HG02852 (cell line): ENCODE measurements at regions not wholly inside any gene's neighbourhood (a gene's known extent, or its start where the extent isn't known, plus 50 kb on each side); places are given as distances from the start of the nearest gene placed in this dataset.
"Not testable (repeated sequence)": the region's sequence is repeated elsewhere in the genome, so short reads cannot be mapped to it uniquely, and the experiment has no call there.

Experiments
- ATAC-seq: cut with Tn5 transposase; IDR thresholded peaks from one replicate; pipeline ENCODE4 v1.9.1; 2021; ENCODE audit warnings: mild to moderate bottlenecking, moderate library complexity; ENCODE audit not compliant: unreplicated experiment

- no peak for ATAC-seq
Observed at GRCh38 chr6:67458265-67458664, 1176.8 kb upstream of the ADGRB3 start.

- no peak for ATAC-seq
Observed at GRCh38 chr6:67451874-67452273, 1183.2 kb upstream of the ADGRB3 start.

- peak; percentile 94 for ATAC-seq
Observed at GRCh38 chr6:67450641-67451040, 1184.4 kb upstream of the ADGRB3 start.

GRCh38 chr6:67449602-67450001 lies 1185.5 kb upstream of the ADGRB3 start:
- ATAC-seq, result no peak

- ATAC-seq, result no peak
Observed at GRCh38 chr6:67433124-67433523, 1202.0 kb upstream of the ADGRB3 start.

GRCh38 chr6:67431076-67431475 lies 1204.0 kb upstream of the ADGRB3 start:
- ATAC-seq, result no peak

- not testable (repeated sequence) for ATAC-seq
Observed at GRCh38 chr6:67426686-67427085, 1208.4 kb upstream of the ADGRB3 start.

GRCh38 chr6:67412035-67412434 lies 1223.0 kb upstream of the ADGRB3 start:
- ATAC-seq, result no peak

GRCh38 chr6:67411036-67411435 lies 1224.0 kb upstream of the ADGRB3 start:
- ATAC-seq, result no peak

- no peak for ATAC-seq
Observed at GRCh38 chr6:67394254-67394653, 1240.8 kb upstream of the ADGRB3 start.

GRCh38 chr6:67393356-67393755 lies 1241.7 kb upstream of the ADGRB3 start:
- no peak for ATAC-seq

- ATAC-seq, result no peak
Observed at GRCh38 chr6:67391955-67392354, 1243.1 kb upstream of the ADGRB3 start.

GRCh38 chr6:67369679-67370078 lies 1265.4 kb upstream of the ADGRB3 start:
- ATAC-seq, result no peak

GRCh38 chr6:67362976-67363375 lies 1272.1 kb upstream of the ADGRB3 start:
- no peak for ATAC-seq

- no peak for ATAC-seq
Observed at GRCh38 chr6:67361264-67361663, 1273.8 kb upstream of the ADGRB3 start.

GRCh38 chr6:67358241-67358640 lies 1276.8 kb upstream of the ADGRB3 start:
- no peak for ATAC-seq

GRCh38 chr6:67353861-67354260 lies 1281.2 kb upstream of the ADGRB3 start:
- ATAC-seq, result no peak

GRCh38 chr6:67352717-67353116 lies 1282.4 kb upstream of the ADGRB3 start:
- no peak for ATAC-seq

- ATAC-seq, result no peak
Observed at GRCh38 chr6:67350729-67351128, 1284.4 kb upstream of the ADGRB3 start.

GRCh38 chr6:67345946-67346345 lies 1289.1 kb upstream of the ADGRB3 start:
- no peak for ATAC-seq

GRCh38 chr6:67336014-67336413 lies 1299.1 kb upstream of the ADGRB3 start:
- no peak for ATAC-seq

GRCh38 chr6:67331304-67331703 lies 1303.8 kb upstream of the ADGRB3 start:
- no peak for ATAC-seq

- no peak for ATAC-seq
Observed at GRCh38 chr6:67328269-67328668, 1306.8 kb upstream of the ADGRB3 start.
